ENCODE measurements at regions not wholly inside any gene's neighbourhood (a gene's known extent, or its start where the extent isn't known, plus 50 kb on each side); places are given as distances from the start of the nearest gene placed in this dataset.

DNA sequence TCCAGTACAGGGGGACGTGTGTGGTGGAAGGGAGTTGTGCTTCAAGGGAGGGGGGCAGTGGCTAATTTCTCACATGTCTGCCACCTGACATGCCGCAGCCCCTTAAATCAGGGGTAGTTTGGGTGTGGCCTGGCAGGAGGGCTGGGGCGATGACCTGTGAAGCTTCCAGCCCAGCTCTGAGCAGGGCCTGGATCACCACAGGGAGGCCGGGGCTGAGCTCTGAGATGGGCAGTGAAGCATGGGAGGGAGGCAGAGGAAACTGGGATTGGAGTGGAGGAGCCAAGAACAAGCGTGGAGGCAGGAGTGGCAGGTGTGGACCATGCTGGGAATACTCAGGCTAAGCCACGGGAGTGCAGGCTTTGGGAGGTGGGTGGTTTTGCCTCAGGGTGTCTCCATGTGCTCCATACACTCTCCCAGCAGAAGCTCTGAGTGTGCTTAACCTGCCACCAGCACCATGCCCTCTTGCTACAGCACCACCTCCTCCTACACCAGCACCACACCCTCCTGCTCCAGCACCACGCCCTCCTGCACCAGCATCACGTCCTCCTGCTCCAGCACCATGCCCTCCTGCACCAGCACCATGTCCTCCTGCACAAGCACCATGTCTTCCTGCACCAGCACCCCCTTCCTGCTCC, 99.3 kb upstream of the SHH start:
- Histone ChIP-seq H3K27ac (replicated peaks; ENCODE audit: low read length) (no peak overlapping the region), H2BK12ac (ENCODE audit: low read length) (no peak overlapping the region), H3K79me1 (ENCODE audit: low read depth, low read length) (no peaks in the 10 kb centered on the region), H3K18ac (ENCODE audit: low read length) (peak overlapping the region; percentile 48), H3K36me3 (replicated peaks in 1 of 2; ENCODE audit: control insufficient read depth in 2 of 2, insufficient read depth in 2 of 2, low read length in 2 of 2) (no peaks in the 10 kb centered on the region), H3K4me2 (ENCODE audit: insufficient read depth, low read length, poor library complexity, severe bottlenecking) (no peak overlapping the region), H4K91ac (ENCODE audit: low read depth, low read length, poor library complexity) (no peak overlapping the region), H2AFZ (ENCODE audit: low read length) (no peak overlapping the region), H3K4ac (ENCODE audit: low read length) (no peak overlapping the region), H3K14ac (ENCODE audit: low read length) (no peak overlapping the region), H3K27me3 (ENCODE audit: control insufficient read depth in 3 of 3, insufficient read depth in 3 of 3, low read depth in 1 of 3, low read length in 3 of 3) (no peaks in the 10 kb centered on the region), H3K23ac (ENCODE audit: low read depth, low read length, poor library complexity) (peak overlapping the region; percentile 70), H2BK120ac (ENCODE audit: low read depth, low read length) (no peak overlapping the region), H3K4me3 (ENCODE audit: low read length in 2 of 2) (peak overlapping the region in 1 of 2 donors; percentile 61), H3K9me3 (replicated peaks in 1 of 2; ENCODE audit: control insufficient read depth in 2 of 2, insufficient read depth in 1 of 2, low read depth in 1 of 2, low read length in 2 of 2) (peaks cover 0 to 8% of the 10 kb centered on the region in 2 donors), H2BK15ac (ENCODE audit: low read length) (no peak overlapping the region), H3K4me1 (ENCODE audit: control insufficient read depth in 2 of 2, insufficient read depth in 1 of 2, low read depth in 1 of 2, low read length in 2 of 2) (no peaks in the 10 kb centered on the region), H4K8ac (ENCODE audit: low read depth, low read length) (no peak overlapping the region), H3K9ac (ENCODE audit: low read depth, low read length, poor library complexity) (peak overlapping the region; percentile 5), H2AK5ac (ENCODE audit: low read depth, low read length) (no peak overlapping the region), H2BK5ac (ENCODE audit: low read length) (no peak overlapping the region)
- no CpG with 5 or more reads among the region's 8 CpGs for WGBS, 2 donors (ENCODE audit: extremely low coverage in 2 of 2, insufficient read length in 2 of 2, insufficient replicate concordance in 1 of 2)
- DNase-seq (ENCODE audit: low spot score), result no peak

DNA sequence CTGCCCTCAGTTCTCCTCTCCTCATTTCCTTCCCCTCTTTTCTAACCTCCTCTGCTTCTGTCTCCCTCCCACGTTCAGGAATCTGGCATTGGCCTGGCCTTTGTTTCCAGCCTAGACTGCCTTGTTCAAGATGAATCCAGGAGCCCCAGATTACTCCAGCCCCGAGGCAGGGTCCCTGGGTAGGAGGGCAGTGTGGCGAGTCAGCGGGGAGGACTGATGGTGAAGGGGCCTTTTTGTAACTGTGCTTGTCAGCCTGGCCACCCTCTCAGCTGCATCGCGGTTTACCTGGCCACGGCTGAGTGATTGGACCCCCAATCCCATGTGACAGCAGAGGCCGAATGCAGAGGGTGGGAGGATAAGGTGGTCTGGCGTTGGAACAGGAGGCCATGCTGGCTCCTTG, 96.1 kb upstream of the SHH start:
- no peak overlapping the region for H4K91ac ChIP-seq (ENCODE audit: low read depth, low read length, poor library complexity)
- H3K4me3 ChIP-seq (ENCODE audit: low read length in 2 of 2), result no peak overlapping the region

DNA sequence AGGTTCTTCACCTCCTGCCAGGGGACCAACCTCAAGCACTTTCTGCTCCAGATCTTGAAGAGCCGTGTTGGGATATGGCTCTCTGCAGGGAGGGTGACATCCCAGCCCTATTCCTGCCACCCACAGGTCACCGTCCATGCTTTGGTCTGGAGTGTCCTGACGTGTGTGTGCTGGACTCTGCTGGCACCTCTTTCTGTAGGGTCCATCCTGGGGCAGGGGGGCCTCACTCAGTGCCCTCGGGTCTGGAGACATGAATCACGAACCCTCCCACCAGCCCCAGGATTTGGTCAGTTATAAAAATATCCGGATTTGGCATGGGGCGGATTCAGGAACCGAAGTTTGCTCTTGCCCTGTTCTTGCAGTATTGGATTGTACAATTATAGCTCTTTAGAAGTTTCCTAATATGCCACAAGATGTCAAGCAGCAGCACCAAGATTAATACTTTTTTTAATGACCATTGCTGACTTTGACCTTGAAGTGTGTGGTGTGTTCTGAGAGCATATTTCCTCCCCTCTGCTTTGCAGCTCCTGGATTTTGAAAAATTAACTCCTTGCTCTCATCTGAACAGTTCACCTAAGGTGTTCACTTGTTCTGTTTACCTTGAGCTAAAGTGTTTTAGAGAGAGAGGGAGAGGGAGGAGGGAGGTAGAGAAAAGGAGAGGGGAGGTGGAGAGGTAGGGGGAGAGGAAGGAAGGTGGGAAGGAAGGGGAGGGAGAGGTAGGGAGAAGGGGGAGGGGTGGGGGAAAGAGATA, 95.4 kb upstream of the SHH start:
- Histone ChIP-seq H2AK5ac (ENCODE audit: low read depth, low read length) (no peak overlapping the region), H3K4me1 (ENCODE audit: control insufficient read depth in 2 of 2, insufficient read depth in 1 of 2, low read depth in 1 of 2, low read length in 2 of 2) (no peaks in the 10 kb centered on the region), H3K14ac (ENCODE audit: low read length) (no peak overlapping the region), H3K4me3 (ENCODE audit: low read length in 2 of 2) (no peak overlapping the region), H3K9ac (ENCODE audit: low read depth, low read length, poor library complexity) (no peak overlapping the region), H2BK120ac (ENCODE audit: low read depth, low read length) (no peak overlapping the region), H2AFZ (ENCODE audit: low read length) (no peak overlapping the region), H3K36me3 (replicated peaks in 1 of 2; ENCODE audit: control insufficient read depth in 2 of 2, insufficient read depth in 2 of 2, low read length in 2 of 2) (no peaks in the 10 kb centered on the region), H2BK5ac (ENCODE audit: low read length) (no peak overlapping the region), H3K79me1 (ENCODE audit: low read depth, low read length) (no peaks in the 10 kb centered on the region), H3K4me2 (ENCODE audit: insufficient read depth, low read length, poor library complexity, severe bottlenecking) (no peak overlapping the region), H3K27ac (replicated peaks; ENCODE audit: low read length) (no peak overlapping the region), H3K18ac (ENCODE audit: low read length) (no peak overlapping the region), H2BK15ac (ENCODE audit: low read length) (no peak overlapping the region), H3K27me3 (ENCODE audit: control insufficient read depth in 3 of 3, insufficient read depth in 3 of 3, low read depth in 1 of 3, low read length in 3 of 3) (peaks cover 0 to 19% (median 0%) of the 10 kb centered on the region in 3 experiments), H4K8ac (ENCODE audit: low read depth, low read length) (no peak overlapping the region), H3K9me3 (replicated peaks in 1 of 2; ENCODE audit: control insufficient read depth in 2 of 2, insufficient read depth in 1 of 2, low read depth in 1 of 2, low read length in 2 of 2) (peaks cover 0 to 9% of the 10 kb centered on the region in 2 donors), H3K23ac (ENCODE audit: low read depth, low read length, poor library complexity) (no peak overlapping the region), H2BK12ac (ENCODE audit: low read length) (no peak overlapping the region), H3K4ac (ENCODE audit: low read length) (no peak overlapping the region), H4K91ac (ENCODE audit: low read depth, low read length, poor library complexity) (no peak overlapping the region)
- WGBS, 2 donors (ENCODE audit: extremely low coverage in 2 of 2, insufficient read length in 2 of 2, insufficient replicate concordance in 1 of 2), result no CpG with 5 or more reads among the region's 8 CpGs
- no peak for DNase-seq (ENCODE audit: low spot score)

More for the DNA sequence above, 96.1 kb upstream of the SHH start:
- no peak overlapping the region for H2BK15ac ChIP-seq (ENCODE audit: low read length)
- no peak overlapping the region for H4K8ac ChIP-seq (ENCODE audit: low read depth, low read length)
- no peak overlapping the region for H2BK5ac ChIP-seq (ENCODE audit: low read length)
- H3K36me3 ChIP-seq (replicated peaks in 1 of 2; ENCODE audit: control insufficient read depth in 2 of 2, insufficient read depth in 2 of 2, low read length in 2 of 2), result no peaks in the 10 kb centered on the region
- peak overlapping the region; percentile 1 for H2AK5ac ChIP-seq (ENCODE audit: low read depth, low read length)
- no peak overlapping the region for H3K4me2 ChIP-seq (ENCODE audit: insufficient read depth, low read length, poor library complexity, severe bottlenecking)
- H3K9ac ChIP-seq (ENCODE audit: low read depth, low read length, poor library complexity), result no peak overlapping the region
- H3K14ac ChIP-seq (ENCODE audit: low read length), result no peak overlapping the region
- no CpG with 5 or more reads among the region's 9 CpGs for WGBS, 2 donors (ENCODE audit: extremely low coverage in 2 of 2, insufficient read length in 2 of 2, insufficient replicate concordance in 1 of 2)
- H3K18ac ChIP-seq (ENCODE audit: low read length), result peak overlapping the region; percentile 41
- no peaks in the 10 kb centered on the region for H3K79me1 ChIP-seq (ENCODE audit: low read depth, low read length)
- no peak overlapping the region for H2BK120ac ChIP-seq (ENCODE audit: low read depth, low read length)
- peaks cover 0 to 9% of the 10 kb centered on the region in 2 donors for H3K9me3 ChIP-seq (replicated peaks in 1 of 2; ENCODE audit: control insufficient read depth in 2 of 2, insufficient read depth in 1 of 2, low read depth in 1 of 2, low read length in 2 of 2)
- peaks cover 0 to 17% (median 0%) of the 10 kb centered on the region in 3 experiments for H3K27me3 ChIP-seq (ENCODE audit: control insufficient read depth in 3 of 3, insufficient read depth in 3 of 3, low read depth in 1 of 3, low read length in 3 of 3)
- no peak overlapping the region for H2BK12ac ChIP-seq (ENCODE audit: low read length)
- H3K27ac ChIP-seq (replicated peaks; ENCODE audit: low read length), result no peak overlapping the region
- DNase-seq (ENCODE audit: low spot score), result no peak
- no peak overlapping the region for H3K23ac ChIP-seq (ENCODE audit: low read depth, low read length, poor library complexity)
- no peaks in the 10 kb centered on the region for H3K4me1 ChIP-seq (ENCODE audit: control insufficient read depth in 2 of 2, insufficient read depth in 1 of 2, low read depth in 1 of 2, low read length in 2 of 2)
- H3K4ac ChIP-seq (ENCODE audit: low read length), result no peak overlapping the region
- no peak overlapping the region for H2AFZ ChIP-seq (ENCODE audit: low read length)

DNA sequence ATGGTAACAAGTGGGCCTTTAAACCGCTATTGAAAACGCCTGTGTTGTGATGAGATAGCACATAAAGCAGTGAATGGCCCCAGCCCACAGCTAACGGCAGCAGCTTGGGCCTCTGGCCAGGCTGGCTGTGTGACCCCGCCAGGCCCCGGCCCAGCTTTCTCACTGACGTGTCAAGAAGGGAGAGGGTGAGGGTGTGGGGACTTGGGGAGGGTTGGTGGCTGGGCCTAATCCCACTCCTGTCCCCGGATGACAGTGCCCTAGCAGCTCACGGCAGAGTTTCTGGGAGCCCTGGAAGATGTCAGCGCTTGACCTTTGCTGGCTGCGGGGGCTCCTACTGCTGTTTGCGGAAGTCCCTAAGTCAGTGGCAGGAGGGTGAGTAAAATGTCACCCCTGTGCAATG, 88.9 kb upstream of the SHH start:
- Histone ChIP-seq H3K23ac (ENCODE audit: low read depth, low read length, poor library complexity) (no peak overlapping the region), H4K8ac (ENCODE audit: low read depth, low read length) (no peak overlapping the region), H3K79me1 (ENCODE audit: low read depth, low read length) (no peaks in the 10 kb centered on the region), H3K36me3 (replicated peaks in 1 of 2; ENCODE audit: control insufficient read depth in 2 of 2, insufficient read depth in 2 of 2, low read length in 2 of 2) (no peaks in the 10 kb centered on the region), H3K4me1 (ENCODE audit: control insufficient read depth in 2 of 2, insufficient read depth in 1 of 2, low read depth in 1 of 2, low read length in 2 of 2) (no peaks in the 10 kb centered on the region), H2BK15ac (ENCODE audit: low read length) (no peak overlapping the region), H3K4me2 (ENCODE audit: insufficient read depth, low read length, poor library complexity, severe bottlenecking) (no peak overlapping the region), H2BK12ac (ENCODE audit: low read length) (no peak overlapping the region), H2AFZ (ENCODE audit: low read length) (no peak overlapping the region), H3K4ac (ENCODE audit: low read length) (no peak overlapping the region), H3K4me3 (ENCODE audit: low read length in 2 of 2) (peak overlapping the region in 1 of 2 donors; percentile 51), H4K91ac (ENCODE audit: low read depth, low read length, poor library complexity) (no peak overlapping the region), H3K9ac (ENCODE audit: low read depth, low read length, poor library complexity) (no peak overlapping the region), H2BK120ac (ENCODE audit: low read depth, low read length) (no peak overlapping the region), H3K27ac (replicated peaks; ENCODE audit: low read length) (no peak overlapping the region), H2AK5ac (ENCODE audit: low read depth, low read length) (no peak overlapping the region), H3K27me3 (ENCODE audit: control insufficient read depth in 3 of 3, insufficient read depth in 3 of 3, low read depth in 1 of 3, low read length in 3 of 3) (peaks cover 0 to 23% (median 2%) of the 10 kb centered on the region in 3 experiments), H3K14ac (ENCODE audit: low read length) (no peak overlapping the region), H3K18ac (ENCODE audit: low read length) (peak overlapping the region; percentile 7), H3K9me3 (replicated peaks in 1 of 2; ENCODE audit: control insufficient read depth in 2 of 2, insufficient read depth in 1 of 2, low read depth in 1 of 2, low read length in 2 of 2) (peaks cover 0 to 4% of the 10 kb centered on the region in 2 donors), H2BK5ac (ENCODE audit: low read length) (no peak overlapping the region)
- no CpG with 5 or more reads among the region's 11 CpGs for WGBS, 2 donors (ENCODE audit: extremely low coverage in 2 of 2, insufficient read length in 2 of 2, insufficient replicate concordance in 1 of 2)
- no peak for DNase-seq (ENCODE audit: low spot score)
